DMS153 (cell line): ENCODE measurements at regions not wholly inside any gene's neighbourhood (a gene's known extent, or its start where the extent isn't known, plus 50 kb on each side); places are given as distances from the start of the nearest gene placed in this dataset.
"Not testable (repeated sequence)": the region's sequence is repeated elsewhere in the genome, so short reads cannot be mapped to it uniquely, and the experiment has no call there.

Experiments
- DNase-seq: peaks from one replicate; lab custom pipeline; 2025; lab: John Stamatoyannopoulos, UW

DNA sequence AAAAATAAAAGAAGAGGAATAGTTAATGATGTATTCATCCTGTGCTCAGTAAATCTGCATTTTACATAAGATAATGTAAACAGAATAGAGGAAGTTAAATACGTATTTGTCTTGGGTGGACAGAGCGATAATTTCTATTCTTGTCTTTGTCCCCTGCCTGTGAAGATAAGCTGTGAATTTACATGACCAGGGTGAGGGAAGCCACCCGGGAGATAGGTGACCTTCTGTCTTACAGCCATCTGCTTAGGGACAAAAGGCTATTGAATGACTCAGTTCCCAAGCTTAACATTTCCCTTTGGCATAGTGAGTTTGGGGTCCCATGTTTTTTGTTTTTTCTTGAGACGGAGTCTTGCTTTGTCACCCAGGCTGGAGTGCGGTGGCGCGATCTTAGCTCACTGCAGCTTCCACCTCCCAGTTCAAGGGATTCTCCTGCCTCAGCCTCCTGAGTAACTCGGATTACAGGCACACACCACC is 88.7 kb upstream of the KCTD7 start:
- DNase-seq, result no peak

DNA sequence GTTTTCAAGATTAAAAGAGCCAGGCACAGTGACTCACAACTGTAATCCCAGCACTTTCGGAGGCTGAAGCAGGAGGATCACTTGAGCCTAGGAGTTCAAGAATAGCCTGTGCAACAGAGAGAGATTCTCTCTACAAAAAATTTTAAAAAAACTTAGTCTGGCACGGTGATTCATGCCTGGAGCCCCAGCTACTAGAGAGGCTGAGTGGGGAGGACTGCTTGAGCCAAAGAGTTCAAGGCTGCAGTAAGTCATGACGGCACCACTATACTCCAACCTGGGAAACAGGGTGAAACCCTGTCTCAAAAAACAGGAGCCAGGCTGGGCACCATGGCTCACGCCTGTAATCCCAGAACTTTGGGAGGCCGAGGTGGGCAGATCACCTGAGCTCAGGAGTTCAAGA is 86.6 kb upstream of the KCTD7 start:
- no peak for DNase-seq

DNA sequence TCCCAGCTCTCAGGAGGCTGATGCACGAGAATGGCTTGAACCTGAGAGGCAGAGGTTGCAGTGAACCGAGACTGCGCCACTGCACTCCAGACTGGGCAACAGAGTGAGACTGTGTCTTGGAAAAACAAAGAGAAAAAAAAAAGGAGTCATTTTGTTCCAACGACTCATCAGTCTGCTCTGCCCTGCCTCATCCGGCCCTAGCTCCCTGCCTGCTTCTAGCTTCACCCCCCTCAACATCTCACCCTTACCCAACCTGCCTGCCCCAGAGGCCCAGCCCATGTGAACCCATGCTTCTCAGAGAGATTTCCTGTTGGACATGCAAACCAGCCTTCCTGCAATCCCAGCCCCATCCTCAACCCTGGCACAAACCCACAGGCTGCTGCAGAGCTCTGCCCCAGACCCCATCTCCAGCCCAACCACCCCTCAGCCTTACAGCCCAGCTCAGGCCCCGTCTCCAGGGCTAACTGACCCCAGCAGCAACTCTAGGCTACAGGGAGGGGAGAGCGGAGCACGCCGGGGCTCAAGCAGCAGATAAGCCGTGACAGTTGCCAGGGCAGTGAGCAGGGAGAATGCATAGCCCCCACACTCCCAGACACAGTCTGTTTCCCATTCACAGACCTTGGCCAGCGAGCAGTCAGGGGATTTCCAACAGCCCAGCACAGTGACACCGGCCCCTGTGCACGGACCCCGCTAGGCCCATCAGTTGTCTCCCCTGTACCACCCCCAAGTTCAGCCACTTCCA is 86.0 kb upstream of the KCTD7 start:
- DNase-seq, result no peak

GRCh38 chr7:66549466-66549865 is 79.2 kb upstream of the KCTD7 start:
- no peak for DNase-seq

DNA sequence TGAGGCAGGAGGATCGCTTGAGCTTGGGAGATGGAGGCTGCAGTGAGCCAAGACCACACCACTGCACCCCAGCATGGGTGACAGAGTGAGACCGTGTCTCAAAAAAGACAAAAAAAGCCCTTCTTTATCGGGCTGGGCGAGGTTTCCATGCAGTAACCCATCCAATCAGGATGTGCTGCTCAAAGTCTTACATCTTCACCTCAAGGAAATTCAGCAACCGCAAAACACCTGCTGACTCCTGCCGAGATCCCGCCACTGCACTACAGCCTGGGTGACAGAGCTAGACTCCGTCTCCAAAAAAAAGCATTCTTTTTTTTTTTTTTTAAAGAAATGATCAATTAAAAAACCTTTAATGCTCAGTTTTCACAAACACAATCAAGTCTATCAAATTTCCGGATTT is 75.7 kb upstream of the KCTD7 start:
- no peak for DNase-seq

- DNase-seq, result not testable (repeated sequence)
Measured at GRCh38 chr7:66553675-66554074, 75.0 kb upstream of the KCTD7 start.

DNA sequence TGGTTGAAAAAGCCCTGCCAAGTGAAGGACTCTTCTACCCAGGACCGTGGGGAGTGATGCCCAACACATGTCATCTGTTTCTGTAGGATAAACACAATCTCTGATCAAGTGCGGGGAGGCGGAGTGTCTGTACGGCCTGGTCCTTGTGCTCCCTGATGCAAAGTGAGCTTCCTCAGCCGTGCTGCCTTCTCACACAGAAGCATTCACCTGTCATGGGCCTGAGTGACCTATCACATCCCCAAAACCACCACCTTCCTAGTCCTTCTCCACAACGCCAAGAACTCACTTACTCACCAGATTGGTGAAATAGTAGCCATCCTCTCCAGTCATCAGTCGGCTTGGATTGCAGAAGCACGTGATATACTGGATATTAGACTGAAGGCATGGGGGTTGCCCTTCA is 74.4 kb upstream of the KCTD7 start:
- DNase-seq, result not testable (repeated sequence)

DNA sequence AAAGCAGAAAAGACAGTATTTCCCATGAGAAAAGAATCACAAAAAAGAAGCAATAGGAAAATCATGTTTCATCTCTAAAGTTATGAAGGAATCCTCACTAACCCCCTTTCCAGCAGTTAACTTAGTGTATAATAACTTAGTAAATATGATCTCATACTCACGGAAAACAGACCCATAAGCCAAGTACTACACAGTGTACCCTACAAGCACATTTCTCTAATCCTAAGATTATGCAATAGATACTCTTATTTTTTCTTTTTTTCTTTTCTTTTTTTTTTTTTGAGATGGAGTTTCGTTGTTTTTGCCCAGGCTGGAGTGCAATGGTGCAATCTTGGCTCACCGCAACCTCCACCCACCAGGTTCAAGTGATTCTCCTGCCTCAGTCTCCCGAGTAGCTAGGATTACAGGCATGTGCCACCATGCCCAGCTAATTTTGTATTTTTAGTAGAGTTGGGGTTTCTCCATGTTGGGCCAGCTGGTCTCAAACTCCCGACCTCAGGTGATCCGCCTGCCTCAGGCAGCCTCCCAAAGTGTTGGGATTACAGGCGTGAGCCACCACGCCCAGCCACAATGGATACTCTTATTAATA is 73.7 kb upstream of the KCTD7 start:
- not testable (repeated sequence) for DNase-seq

DNA sequence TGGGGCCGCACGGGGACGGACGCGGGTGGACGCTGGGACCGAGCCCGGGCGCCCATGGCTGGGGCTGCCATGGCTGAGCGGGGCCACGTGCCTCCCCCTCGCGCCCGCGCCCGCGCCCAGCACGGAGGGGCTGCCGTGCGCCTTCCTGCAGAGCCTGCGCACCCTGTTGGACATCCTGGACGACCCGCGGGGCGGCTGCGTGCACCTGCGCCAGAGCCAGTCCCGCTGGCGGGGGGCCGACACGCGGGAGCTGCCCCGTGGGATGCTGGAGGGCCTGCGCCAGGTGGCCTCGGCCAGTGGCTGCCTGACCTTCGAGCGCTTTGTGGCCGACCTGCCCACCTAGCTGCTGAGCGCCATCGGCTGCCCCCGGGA is 72.5 kb upstream of the KCTD7 start:
- no peak for DNase-seq

DNA sequence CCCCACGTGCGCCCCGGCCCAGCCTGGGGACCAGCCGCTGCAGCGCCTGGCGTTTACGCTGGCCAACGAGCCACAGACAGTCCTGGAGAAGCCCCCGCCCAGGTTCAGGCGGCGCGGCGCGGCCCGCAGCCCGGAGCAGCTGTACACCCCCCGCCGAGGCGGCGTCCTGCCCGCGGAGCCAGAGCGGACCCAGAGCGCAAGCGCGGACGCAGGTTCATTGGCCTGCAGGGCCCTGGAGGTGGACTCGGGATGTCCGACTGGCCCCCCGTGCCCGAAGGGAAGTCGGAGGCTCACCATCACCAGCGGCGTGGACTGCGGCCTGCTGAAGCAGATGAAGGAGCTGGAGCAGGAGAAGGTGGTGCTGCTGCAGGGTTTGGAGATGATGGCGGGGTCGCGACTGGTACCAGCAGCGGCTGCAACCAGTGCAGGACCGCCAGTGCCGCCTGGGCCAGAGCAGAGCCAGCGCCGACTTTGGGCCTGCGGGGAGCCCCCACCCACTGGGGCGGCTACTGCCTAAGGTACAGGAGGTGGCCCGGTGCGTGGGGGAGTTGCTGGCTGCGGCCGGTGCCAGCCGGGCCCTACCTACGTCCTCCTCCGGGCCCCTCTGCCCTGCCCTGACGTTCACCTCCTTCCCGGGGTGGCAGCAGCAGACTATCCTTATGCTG is 72.0 kb upstream of the KCTD7 start:
- no peak for DNase-seq

GRCh38 chr7:66557214-66558200 is 71.2 kb upstream of the KCTD7 start:
- no peak for DNase-seq

DNA sequence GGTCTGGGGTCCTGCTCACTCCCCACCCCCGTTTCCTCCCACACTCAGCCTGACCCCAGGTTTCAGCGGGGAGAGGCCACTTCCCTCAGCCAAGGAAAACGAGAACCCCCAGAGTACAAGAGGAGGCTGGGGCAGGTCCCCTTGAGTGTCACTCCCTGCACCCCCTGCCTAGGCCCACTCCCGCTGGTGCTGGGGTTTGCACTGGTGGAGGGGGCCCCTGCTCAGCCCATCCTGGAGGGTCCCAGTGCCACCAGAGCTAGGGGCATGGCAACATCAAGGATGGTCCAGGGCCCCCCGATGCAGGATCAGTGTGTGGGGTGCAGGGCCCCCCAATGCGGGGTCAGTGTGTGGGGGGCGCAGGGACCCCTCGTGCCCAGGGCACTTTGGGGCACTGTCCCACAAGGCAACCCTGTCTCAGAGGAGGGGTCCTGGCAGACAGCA is 70.5 kb upstream of the KCTD7 start:
- no peak for DNase-seq

DNA sequence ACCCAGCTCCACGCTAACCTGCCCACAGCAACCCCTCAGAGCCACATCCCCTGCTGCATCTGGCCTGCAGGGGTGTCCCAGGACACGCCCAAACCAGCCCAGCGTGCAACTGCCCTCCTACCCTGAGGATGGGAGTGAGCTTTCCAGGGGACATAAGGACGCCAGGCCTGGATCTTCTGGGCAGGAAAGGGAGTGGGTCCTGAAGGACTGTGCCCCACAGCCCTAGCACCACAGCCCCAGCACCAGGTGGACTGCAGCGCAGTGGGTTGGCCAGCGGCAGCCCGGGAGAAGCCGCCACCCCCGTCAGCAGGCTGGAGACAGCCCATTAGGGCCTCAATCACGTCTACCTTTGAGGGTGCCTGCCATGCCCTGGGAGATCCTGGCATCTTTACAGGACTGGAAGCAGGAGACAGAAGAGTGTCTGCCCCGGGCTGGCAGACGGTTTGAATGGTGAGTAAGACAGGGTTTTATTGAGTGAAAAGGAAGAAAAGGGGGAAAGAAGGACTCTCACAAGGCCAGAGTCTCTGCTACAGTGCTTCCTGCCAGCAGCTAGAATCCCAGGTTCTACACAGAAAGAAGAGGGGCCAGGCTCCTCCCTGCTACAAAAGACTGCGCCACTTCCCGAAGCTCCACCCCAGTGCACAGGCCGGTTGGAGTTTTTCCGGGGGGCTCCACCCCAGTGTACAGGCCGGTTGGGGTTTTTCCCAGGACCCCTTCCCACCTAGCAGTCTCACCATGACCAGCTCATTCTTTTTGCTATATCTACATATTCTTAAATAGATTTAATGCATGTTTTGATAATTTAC is 69.8 kb upstream of the KCTD7 start:
- no peak for DNase-seq

DNA sequence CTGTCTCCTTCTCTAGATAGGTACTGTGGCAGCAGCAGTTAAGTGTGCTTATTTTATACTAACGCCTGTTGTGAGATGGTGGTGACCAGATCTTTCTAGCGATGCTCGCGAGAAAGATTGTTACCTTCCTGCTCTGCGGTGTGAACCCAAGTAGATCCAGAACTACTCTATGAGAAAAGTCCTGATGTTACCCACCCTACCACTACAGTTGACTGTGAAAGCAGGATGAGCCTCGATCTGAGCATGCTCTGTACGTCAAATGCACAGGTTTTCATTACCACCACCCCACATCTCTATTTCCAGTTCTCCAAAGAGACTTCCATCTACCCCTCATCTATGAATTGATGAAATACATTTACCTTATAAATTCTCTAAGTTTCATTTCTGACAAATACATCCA is 64.6 kb upstream of the KCTD7 start:
- no peak for DNase-seq

DNA sequence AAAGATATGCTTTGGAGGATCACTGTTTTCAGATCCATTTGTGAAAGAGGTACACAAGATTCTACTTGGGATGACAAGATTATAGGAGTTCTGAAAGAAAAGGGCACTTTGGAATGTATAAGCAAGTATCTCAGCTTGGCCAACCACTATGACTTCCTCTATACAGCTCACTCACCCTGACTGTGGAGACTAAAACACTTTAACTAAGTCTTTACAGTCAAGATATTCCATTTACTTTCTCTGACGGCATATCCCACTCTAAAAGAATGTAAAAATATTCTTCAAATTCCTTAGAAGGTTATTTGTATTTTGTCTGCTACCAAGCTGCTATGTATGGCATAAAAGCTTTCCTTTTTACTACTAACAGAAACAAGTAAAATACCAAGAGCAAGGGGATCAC is 58.5 kb upstream of the KCTD7 start:
- DNase-seq, result not testable (repeated sequence)

GRCh38 chr7:66571568-66571967 is 57.1 kb upstream of the KCTD7 start:
- no peak for DNase-seq

DNA sequence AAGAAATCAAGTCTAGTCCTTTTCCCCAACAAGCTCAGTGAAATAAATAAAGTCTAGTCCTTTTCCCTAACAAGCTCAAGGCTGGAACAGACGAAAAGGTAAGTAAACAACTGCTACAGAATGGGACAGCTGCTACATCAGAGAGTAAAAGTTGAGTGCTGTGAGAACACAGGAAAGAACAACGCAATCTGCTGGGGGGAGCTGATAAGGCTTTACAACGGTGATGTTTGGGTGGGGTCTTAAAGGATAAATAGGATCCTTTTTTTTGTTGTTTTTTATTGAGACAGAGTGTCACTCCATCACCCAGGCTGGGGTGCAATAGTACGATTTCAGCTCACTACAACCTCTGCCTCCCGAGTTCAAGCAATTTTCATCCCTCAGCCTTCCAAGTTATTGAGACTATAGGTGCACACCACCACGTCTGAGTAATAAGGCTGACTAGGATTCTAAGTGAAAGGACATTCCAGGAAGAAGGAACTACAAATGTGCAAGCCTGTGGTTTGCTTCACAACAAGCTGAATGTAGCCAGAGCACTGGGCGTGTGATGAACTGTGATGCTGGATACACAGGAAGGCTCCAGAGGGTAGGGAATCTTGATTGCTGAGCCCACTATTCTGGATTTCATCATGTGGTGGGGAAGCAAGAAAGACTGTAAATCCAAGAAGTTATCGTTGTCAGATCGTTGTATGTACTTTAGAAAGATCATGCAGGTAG is 54.7 kb upstream of the KCTD7 start:
- not testable (repeated sequence) for DNase-seq

GRCh38 chr7:66574768-66575167 is 53.9 kb upstream of the KCTD7 start:
- DNase-seq, result not testable (repeated sequence)

- no peak for DNase-seq
Measured at GRCh38 chr7:66575398-66575797, 53.3 kb upstream of the KCTD7 start.

DNA sequence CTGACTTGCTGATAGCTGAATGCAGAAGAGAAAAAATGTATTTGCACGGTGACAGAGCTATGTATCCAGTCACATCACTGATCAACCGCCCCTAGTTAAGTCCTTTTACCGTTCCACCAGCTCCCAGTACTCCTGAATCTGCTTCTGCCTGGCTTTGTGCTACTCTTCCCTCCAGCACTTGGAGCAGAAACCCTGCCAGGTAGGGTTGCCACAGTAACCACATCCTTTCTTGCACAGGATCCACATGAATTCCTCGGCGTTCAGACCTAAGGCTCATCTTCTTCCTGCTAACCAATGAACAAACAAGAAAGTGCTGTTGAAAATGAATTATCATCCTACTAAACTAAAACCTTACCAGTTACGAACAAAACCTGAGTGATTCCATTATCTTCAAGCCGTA is 52.0 kb upstream of the KCTD7 start:
- no peak for DNase-seq
